Muscle layer of duodenum (tissue), 2 donors: ENCODE measurements at regions not wholly inside any gene's neighbourhood (a gene's known extent, or its start where the extent isn't known, plus 50 kb on each side); places are given as distances from the start of the nearest gene placed in this dataset.

Source experiments
- H3K27ac ChIP-seq: one replicate; pipeline ENCODE4 v1.7.0; 2013; ENCODE audit warnings: mild to moderate bottlenecking, low read length
- H3K27me3 ChIP-seq: one replicate; pipeline ENCODE4 v1.7.0; 2013; ENCODE audit warnings: low read depth, mild to moderate bottlenecking, control low read depth, low read length
- H3K36me3 ChIP-seq, 2 donors: one replicate each; pipeline ENCODE4 v1.7.0; 2013; ENCODE audit warnings: low read length in 2 of 2, control low read depth in 1 of 2, mild to moderate bottlenecking in 1 of 2; ENCODE audit not compliant: insufficient read depth in 2 of 2, control insufficient read depth in 1 of 2
- H3K4me1 ChIP-seq, 2 donors: one replicate each; pipeline ENCODE4 v1.7.0; 2013; ENCODE audit warnings: low read length in 2 of 2, mild to moderate bottlenecking in 2 of 2, control low read depth in 1 of 2, moderate library complexity in 1 of 2; ENCODE audit not compliant: insufficient read depth in 2 of 2, control insufficient read depth in 1 of 2
- H3K4me3 ChIP-seq, 2 donors: one replicate each; pipeline ENCODE4 v1.7.0; 2013; ENCODE audit warnings: low read length in 2 of 2, low read depth in 1 of 2, mild to moderate bottlenecking in 1 of 2
- H3K9me3 ChIP-seq, 2 donors: one replicate each; pipeline ENCODE4 v1.7.0; 2013; ENCODE audit warnings: low read length in 2 of 2, control low read depth in 1 of 2, mild to moderate bottlenecking in 1 of 2; ENCODE audit not compliant: control insufficient read depth in 1 of 2
- donor health status: healthy.

GRCh38 chr17:49910094-49910857 is 58.7 kb upstream of the DLX4 start:
- no peak overlapping the region for H3K27ac ChIP-seq
- peaks cover 48% of the 10 kb centered on the region for H3K27me3 ChIP-seq
- no peaks in the 10 kb centered on the region for H3K9me3 ChIP-seq
- peaks cover 0 to 10% of the 10 kb centered on the region in 2 donors for H3K4me1 ChIP-seq
- H3K36me3 ChIP-seq: no peaks in the 10 kb centered on the region
- peak overlapping the region in 1 of 2 donors; percentile 37 for H3K4me3 ChIP-seq

- peak overlapping the region in 1 of 2 donors; percentile 37 for H3K4me3 ChIP-seq
- no peaks in the 10 kb centered on the region for H3K9me3 ChIP-seq
- peaks cover 49% of the 10 kb centered on the region for H3K27me3 ChIP-seq
- H3K4me1 ChIP-seq: peaks cover 0 to 10% of the 10 kb centered on the region in 2 donors
- no peak overlapping the region for H3K27ac ChIP-seq
- no peaks in the 10 kb centered on the region for H3K36me3 ChIP-seq
Observed at GRCh38 chr17:49910858-49911204, 58.2 kb upstream of the DLX4 start.

GRCh38 chr17:49911719-49912118 is 57.3 kb upstream of the DLX4 start:
- H3K4me3 ChIP-seq: no peak overlapping the region
- H3K4me1 ChIP-seq: peaks cover 0 to 10% of the 10 kb centered on the region in 2 donors
- no peaks in the 10 kb centered on the region for H3K9me3 ChIP-seq
- no peaks in the 10 kb centered on the region for H3K36me3 ChIP-seq
- H3K27me3 ChIP-seq: peaks cover 48% of the 10 kb centered on the region
- no peak overlapping the region for H3K27ac ChIP-seq

GRCh38 chr17:49913226-49914095 is 55.5 kb upstream of the DLX4 start:
- H3K9me3 ChIP-seq: no peaks in the 10 kb centered on the region
- peaks cover 0 to 10% of the 10 kb centered on the region in 2 donors for H3K4me1 ChIP-seq
- H3K27me3 ChIP-seq: peaks cover 41% of the 10 kb centered on the region
- H3K4me3 ChIP-seq: no peak overlapping the region
- no peak overlapping the region for H3K27ac ChIP-seq
- no peaks in the 10 kb centered on the region for H3K36me3 ChIP-seq

- Histone ChIP-seq H3K27me3 (peaks cover 35% of the 10 kb centered on the region), H3K9me3 (no peaks in the 10 kb centered on the region), H3K27ac (no peak overlapping the region), H3K4me3 (no peak overlapping the region), H3K4me1 (peaks cover 0 to 10% of the 10 kb centered on the region in 2 donors), H3K36me3 (no peaks in the 10 kb centered on the region)
Observed at GRCh38 chr17:49914096-49914490, 54.9 kb upstream of the DLX4 start.

GRCh38 chr17:49914664-49915063 is 54.3 kb upstream of the DLX4 start:
- Histone ChIP-seq H3K36me3 (no peaks in the 10 kb centered on the region), H3K4me1 (peaks cover 0 to 10% of the 10 kb centered on the region in 2 donors), H3K4me3 (no peak overlapping the region), H3K27me3 (peaks cover 30% of the 10 kb centered on the region), H3K27ac (no peak overlapping the region), H3K9me3 (no peaks in the 10 kb centered on the region)

GRCh38 chr17:49915260-49915659 is 53.7 kb upstream of the DLX4 start:
- H3K36me3 ChIP-seq: no peaks in the 10 kb centered on the region
- H3K27ac ChIP-seq: no peak overlapping the region
- peaks cover 0 to 6% of the 10 kb centered on the region in 2 donors for H3K4me1 ChIP-seq
- H3K27me3 ChIP-seq: peaks cover 24% of the 10 kb centered on the region
- H3K4me3 ChIP-seq: no peak overlapping the region
- no peaks in the 10 kb centered on the region for H3K9me3 ChIP-seq

- Histone ChIP-seq H3K9me3 (no peaks in the 10 kb centered on the region), H3K4me3 (no peak overlapping the region), H3K36me3 (no peaks in the 10 kb centered on the region), H3K27ac (no peak overlapping the region), H3K4me1 (peaks cover 0 to 2% of the 10 kb centered on the region in 2 donors), H3K27me3 (peaks cover 20% of the 10 kb centered on the region)
Observed at GRCh38 chr17:49915670-49916069, 53.3 kb upstream of the DLX4 start.

GRCh38 chr17:49916854-49917515 is 52.0 kb upstream of the DLX4 start:
- H3K4me1 ChIP-seq: no peaks in the 10 kb centered on the region
- no peaks in the 10 kb centered on the region for H3K36me3 ChIP-seq
- no peak overlapping the region for H3K27ac ChIP-seq
- H3K9me3 ChIP-seq: no peaks in the 10 kb centered on the region
- H3K27me3 ChIP-seq: peaks cover 10% of the 10 kb centered on the region
- no peak overlapping the region for H3K4me3 ChIP-seq

- Histone ChIP-seq H3K9me3 (no peaks in the 10 kb centered on the region), H3K27ac (no peak overlapping the region), H3K36me3 (no peaks in the 10 kb centered on the region), H3K4me1 (no peaks in the 10 kb centered on the region), H3K27me3 (peaks cover 6% of the 10 kb centered on the region), H3K4me3 (no peak overlapping the region)
Observed at GRCh38 chr17:49918591-49918990, 50.4 kb upstream of the DLX4 start.
